Bronchial epithelial cell (primary cell): ENCODE measurements at regions not wholly inside any gene's neighbourhood (a gene's known extent, or its start where the extent isn't known, plus 50 kb on each side); places are given as distances from the start of the nearest gene placed in this dataset.
A peak's percentile ranks its signal among the peaks of the same experiment; 100 is the strongest.

Experiments
- DNase-seq: peaks from one replicate; pipeline ENCODE4 v3.0.0-alpha.2; 2010; ENCODE audit warnings: low read depth
- FAIRE-seq: peaks from 2 replicates; lab custom pipeline; 2011; peaks lifted over from hg19 to GRCh38; lab: Jason Lieb, UNC
- H3K27me3 ChIP-seq: 2 replicates; pipeline ENCODE4 v1.5.1; 2011; ENCODE audit warnings: low read length; ENCODE audit not compliant: control insufficient read depth, insufficient read depth
- H3K36me3 ChIP-seq: 2 replicates; pipeline ENCODE4 v1.5.1; 2011; ENCODE audit warnings: low read length; ENCODE audit not compliant: control insufficient read depth, insufficient read depth
- H3K4me3 ChIP-seq: 2 replicates; pipeline ENCODE4 v1.5.1; 2011; ENCODE audit warnings: mild to moderate bottlenecking, low read depth, low read length, control low read depth
- TF ChIP-seq, protein P1 (sequence below): IDR thresholded peaks from 2 replicates; pipeline ENCODE4 v1.5.1; 2011; ENCODE audit warnings: mild to moderate bottlenecking, moderate library complexity, low read length, control low read depth, inconsistent platforms; ENCODE audit not compliant: insufficient read depth, severe bottlenecking

- FAIRE-seq = no peak
These were observed 122.4 kb downstream of the OLFM1 start for GRCh38 chr9:135209852-135210251.

GRCh38 chr9:135210676-135211523, 123.4 kb downstream of the OLFM1 start:
- no peaks in the 10 kb centered on the region for H3K27me3 ChIP-seq
- no peak for FAIRE-seq
- TF ChIP-seq, protein P1, sequence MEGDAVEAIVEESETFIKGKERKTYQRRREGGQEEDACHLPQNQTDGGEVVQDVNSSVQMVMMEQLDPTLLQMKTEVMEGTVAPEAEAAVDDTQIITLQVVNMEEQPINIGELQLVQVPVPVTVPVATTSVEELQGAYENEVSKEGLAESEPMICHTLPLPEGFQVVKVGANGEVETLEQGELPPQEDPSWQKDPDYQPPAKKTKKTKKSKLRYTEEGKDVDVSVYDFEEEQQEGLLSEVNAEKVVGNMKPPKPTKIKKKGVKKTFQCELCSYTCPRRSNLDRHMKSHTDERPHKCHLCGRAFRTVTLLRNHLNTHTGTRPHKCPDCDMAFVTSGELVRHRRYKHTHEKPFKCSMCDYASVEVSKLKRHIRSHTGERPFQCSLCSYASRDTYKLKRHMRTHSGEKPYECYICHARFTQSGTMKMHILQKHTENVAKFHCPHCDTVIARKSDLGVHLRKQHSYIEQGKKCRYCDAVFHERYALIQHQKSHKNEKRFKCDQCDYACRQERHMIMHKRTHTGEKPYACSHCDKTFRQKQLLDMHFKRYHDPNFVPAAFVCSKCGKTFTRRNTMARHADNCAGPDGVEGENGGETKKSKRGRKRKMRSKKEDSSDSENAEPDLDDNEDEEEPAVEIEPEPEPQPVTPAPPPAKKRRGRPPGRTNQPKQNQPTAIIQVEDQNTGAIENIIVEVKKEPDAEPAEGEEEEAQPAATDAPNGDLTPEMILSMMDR = no peak
- no peaks in the 10 kb centered on the region for H3K36me3 ChIP-seq
- no peak overlapping the region for H3K4me3 ChIP-seq
- no peak for DNase-seq

More at GRCh38 chr9:135209852-135210251, 122.4 kb downstream of the OLFM1 start:
- Histone ChIP-seq H3K36me3 (no peaks in the 10 kb centered on the region), H3K27me3 (no peaks in the 10 kb centered on the region), H3K4me3 (no peak overlapping the region)
- TF ChIP-seq, protein P1 = no peak
- peak; percentile 1 for DNase-seq

- Histone ChIP-seq H3K27me3 (no peaks in the 10 kb centered on the region), H3K4me3 (no peak overlapping the region), H3K36me3 (no peaks in the 10 kb centered on the region)
- DNase-seq = no peak
- FAIRE-seq = no peak
- TF ChIP-seq, protein P1 = no peak
These were observed 124.0 kb downstream of the OLFM1 start for GRCh38 chr9:135211524-135211890.

GRCh38 chr9:135212961-135213360, 125.5 kb downstream of the OLFM1 start:
- Histone ChIP-seq H3K36me3 (no peaks in the 10 kb centered on the region), H3K4me3 (no peak overlapping the region), H3K27me3 (no peaks in the 10 kb centered on the region)
- FAIRE-seq (no peak), DNase-seq (no peak)
- TF ChIP-seq, protein P1 = no peak

GRCh38 chr9:135213566-135213965, 126.1 kb downstream of the OLFM1 start:
- Histone ChIP-seq H3K36me3 (no peaks in the 10 kb centered on the region), H3K27me3 (no peaks in the 10 kb centered on the region), H3K4me3 (no peak overlapping the region)
- TF ChIP-seq, protein P1 = no peak
- FAIRE-seq (no peak), DNase-seq (no peak)
